HG03439 (cell line): ENCODE measurements at regions not wholly inside any gene's neighbourhood (a gene's known extent, or its start where the extent isn't known, plus 50 kb on each side); places are given as distances from the start of the nearest gene placed in this dataset.
"Not testable (repeated sequence)": the region's sequence is repeated elsewhere in the genome, so short reads cannot be mapped to it uniquely, and the experiment has no call there.

ENCODE experiments used
- ATAC-seq: cut with Tn5 transposase; IDR thresholded peaks from one replicate; pipeline ENCODE4 v1.9.1; 2021; ENCODE audit warnings: mild to moderate bottlenecking, moderate library complexity; ENCODE audit not compliant: unreplicated experiment

GRCh38 chr3:164004205-164004604, 1074.1 kb downstream of the SI start:
- no peak for ATAC-seq

DNA sequence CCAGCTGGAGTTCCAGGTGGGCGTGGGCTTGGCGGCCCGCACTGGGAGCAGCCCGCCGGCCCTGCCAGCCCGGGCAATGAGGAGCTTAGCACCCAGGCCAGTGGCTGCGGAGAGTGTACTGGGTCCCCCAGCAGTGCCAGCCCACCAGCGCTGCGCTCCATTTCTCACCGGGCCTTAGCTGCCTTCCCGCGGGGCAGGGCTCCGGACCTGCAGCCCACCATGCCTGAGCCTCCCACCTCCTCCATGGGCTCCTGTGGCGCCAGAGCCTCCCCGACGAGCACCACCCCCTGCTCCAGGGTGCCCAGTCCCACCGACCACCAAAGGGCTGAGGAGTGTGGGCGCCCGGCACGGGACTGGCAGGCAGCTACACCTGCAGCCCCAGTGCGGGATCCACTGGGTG, 1075.3 kb downstream of the SI start:
- not testable (repeated sequence) for ATAC-seq

- ATAC-seq, result no peak
Observed at GRCh38 chr3:163983940-163984339, 1094.4 kb downstream of the SI start.

DNA sequence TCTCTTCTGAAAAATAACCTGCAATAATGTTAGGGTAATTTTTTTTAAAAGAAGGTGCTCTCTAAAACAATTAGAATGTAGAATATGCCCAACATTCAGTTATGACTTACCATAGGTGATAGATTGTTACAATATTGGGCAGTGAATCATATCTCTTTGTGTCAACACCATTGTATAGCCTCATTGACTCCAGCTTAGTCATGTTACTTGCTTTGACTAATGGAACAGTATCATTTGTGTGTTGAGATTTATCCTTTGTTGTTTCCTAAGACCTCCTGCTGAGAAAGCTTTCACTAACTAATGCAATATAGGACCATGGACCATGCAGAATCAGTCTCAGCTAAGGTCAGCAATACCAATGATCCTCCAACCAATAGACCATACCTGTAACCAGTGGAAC, 1106.4 kb downstream of the SI start:
- no peak for ATAC-seq

- no peak for ATAC-seq
Observed at GRCh38 chr3:163957072-163957471, 1121.2 kb downstream of the SI start.

GRCh38 chr3:163953526-163953925, 1124.8 kb downstream of the SI start:
- ATAC-seq, result no peak

DNA sequence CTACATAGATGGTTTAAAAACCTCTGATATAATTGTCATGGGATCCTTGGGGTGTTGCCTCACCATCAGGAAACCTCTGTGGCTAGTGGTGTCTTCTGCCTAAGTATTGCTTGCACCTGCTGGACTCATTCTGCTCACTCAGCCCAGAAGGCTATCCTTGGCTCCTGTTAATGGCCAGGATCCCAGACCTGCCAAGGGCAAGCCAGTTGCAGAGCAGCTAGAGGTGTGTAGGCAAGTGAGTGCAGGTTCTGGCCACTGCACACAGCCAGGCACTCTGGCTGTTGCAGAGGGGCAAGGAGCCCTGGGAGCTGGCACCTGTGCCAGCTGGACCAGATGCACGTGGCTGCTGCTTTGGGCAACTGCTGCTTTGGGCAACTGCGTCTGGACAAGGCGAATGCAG, 1125.8 kb downstream of the SI start:
- no peak for ATAC-seq

- ATAC-seq, result no peak
Observed at GRCh38 chr3:163951397-163951987, 1126.8 kb downstream of the SI start.

DNA sequence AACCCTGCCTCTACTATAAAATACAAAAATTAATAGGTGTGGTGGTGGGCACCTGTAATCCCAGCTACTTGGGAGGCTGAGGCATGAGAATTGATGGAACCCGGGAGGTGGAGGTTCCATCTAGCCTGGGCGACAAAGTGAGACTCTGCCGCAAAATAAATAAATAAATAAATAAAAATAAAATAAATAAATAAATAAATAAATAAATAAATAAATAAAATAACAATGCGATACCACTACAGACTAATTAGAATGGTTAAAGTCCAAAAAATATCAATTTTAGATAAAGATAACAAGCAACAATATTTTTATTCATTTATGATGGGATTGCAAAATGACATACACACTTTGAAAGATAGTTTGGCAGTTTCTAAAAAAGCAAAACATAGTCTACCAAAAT, 1131.5 kb downstream of the SI start:
- ATAC-seq, result no peak

GRCh38 chr3:163943664-163944063, 1134.6 kb downstream of the SI start:
- no peak for ATAC-seq

GRCh38 chr3:163939926-163940325, 1138.4 kb downstream of the SI start:
- ATAC-seq, result no peak

- no peak for ATAC-seq
Observed at GRCh38 chr3:163936543-163936942, 1141.8 kb downstream of the SI start.

GRCh38 chr3:163935411-163935810, 1142.9 kb downstream of the SI start:
- no peak for ATAC-seq

GRCh38 chr3:163929069-163929652, 1149.1 kb downstream of the SI start:
- ATAC-seq, result no peak

GRCh38 chr3:163927521-163927920, 1150.8 kb downstream of the SI start:
- no peak for ATAC-seq

DNA sequence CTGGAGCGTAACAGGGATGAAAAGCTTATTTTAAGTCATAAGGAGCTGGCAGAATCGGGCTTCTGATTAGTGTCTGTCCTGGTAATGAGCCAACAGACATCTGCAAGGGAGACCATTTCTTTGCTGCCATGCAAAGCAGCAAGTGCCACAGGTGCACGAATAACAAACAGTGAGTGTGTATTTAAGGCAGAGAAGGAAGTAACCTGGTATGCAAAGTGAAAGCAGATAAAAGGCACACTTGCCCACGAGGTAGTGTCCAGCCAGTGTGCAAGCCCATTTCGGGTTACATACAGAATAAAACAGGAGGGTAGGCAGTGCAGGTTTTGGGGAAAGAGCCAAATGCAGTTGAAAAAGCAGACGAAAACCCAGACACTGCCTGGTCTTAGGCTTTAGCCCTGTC, 1153.7 kb downstream of the SI start:
- no peak for ATAC-seq

GRCh38 chr3:163919154-163919553, 1159.1 kb downstream of the SI start:
- ATAC-seq, result no peak

- ATAC-seq, result no peak
Observed at GRCh38 chr3:163916596-163917560, 1161.4 kb downstream of the SI start.

- ATAC-seq, result no peak
Observed at GRCh38 chr3:163915280-163915679, 1163.0 kb downstream of the SI start.

DNA sequence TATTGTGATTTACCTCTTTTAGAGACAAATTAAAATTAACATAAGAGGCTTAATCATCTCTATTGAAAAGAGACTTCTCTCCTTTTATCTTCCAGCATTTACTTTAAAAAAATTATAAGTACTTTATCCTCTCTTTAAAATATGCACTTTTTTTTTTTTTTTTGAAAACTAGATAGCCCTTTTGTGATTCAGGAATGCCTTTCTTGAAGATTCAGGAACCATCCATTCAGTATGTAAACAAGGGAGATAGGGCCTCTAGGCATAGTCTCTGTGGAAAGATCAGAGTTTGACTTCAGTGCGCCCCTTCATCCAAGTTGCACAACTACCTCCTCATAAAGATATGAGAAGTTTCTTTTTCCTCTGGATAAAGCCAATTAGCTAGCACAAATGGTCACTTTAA, 1163.7 kb downstream of the SI start:
- ATAC-seq, result no peak

DNA sequence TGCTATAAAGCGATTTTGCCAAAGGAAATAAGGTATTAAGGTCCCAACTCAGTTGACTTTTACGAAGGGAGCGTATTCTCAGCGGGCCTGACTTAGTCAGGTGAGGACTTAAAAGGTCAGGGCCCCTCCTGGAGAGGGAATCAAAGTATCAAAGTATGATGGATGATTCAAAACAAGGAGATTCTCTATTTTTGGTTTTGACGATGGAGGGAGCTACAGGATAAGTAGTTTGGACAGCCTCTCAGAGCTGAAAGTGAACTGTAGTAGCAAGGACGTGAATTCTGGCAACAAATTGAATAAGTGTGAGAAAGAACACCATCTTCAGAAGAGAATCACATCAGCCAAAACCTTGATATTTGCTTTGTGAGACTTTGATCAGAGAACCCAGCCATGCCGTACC, 1186.5 kb downstream of the SI start:
- ATAC-seq, result no peak

- ATAC-seq, result no peak
Observed at GRCh38 chr3:163890661-163891060, 1187.6 kb downstream of the SI start.
